ENCODE measurements at regions not wholly inside any gene's neighbourhood (a gene's known extent, or its start where the extent isn't known, plus 50 kb on each side); places are given as distances from the start of the nearest gene placed in this dataset.
"Not testable (repeated sequence)": the region's sequence is repeated elsewhere in the genome, so short reads cannot be mapped to it uniquely, and the experiment has no call there.

- DNase-seq = peak; percentile 86 to 94
Observed at GRCh38 chr3:72033666-72034428, 248.9 kb upstream of the PROK2 start.

DNA sequence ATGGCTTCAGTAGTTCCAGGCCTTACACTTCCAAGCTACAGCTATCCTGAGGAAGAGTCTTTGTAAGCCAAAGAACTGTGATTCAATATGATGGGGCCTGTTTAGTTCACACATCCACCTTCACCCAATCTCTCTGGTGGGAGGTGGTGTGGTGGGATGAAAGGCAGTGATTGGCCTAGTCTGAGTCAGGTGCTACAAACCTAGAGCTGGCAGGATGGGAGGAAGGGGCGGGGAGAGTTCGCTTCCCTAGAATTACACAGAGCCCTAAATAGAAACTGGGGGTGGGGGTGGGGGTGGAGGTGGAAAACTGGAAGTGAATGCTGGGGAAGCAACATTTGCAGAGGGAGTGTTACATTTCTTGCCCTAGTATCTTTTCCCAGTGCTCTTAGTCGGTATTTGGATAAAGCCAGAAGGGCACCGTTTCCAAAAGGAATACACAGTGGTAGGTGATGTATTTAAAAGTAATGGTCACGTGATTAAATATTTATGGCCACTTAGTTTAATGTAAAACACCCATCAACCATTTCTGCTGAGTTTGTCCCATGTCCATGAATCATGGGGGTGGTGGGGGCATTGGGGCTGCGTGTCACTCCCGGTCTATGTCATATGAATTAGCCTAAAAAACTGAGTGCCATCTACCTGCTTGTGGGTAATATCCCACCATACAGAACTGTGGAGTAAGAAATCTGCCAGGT, 247.6 kb upstream of the PROK2 start:
- peak; percentile 67 to 96 for DNase-seq

- DNase-seq = peak; percentile 87 to 99
Observed at GRCh38 chr3:72031581-72031980, 246.6 kb upstream of the PROK2 start.

DNA sequence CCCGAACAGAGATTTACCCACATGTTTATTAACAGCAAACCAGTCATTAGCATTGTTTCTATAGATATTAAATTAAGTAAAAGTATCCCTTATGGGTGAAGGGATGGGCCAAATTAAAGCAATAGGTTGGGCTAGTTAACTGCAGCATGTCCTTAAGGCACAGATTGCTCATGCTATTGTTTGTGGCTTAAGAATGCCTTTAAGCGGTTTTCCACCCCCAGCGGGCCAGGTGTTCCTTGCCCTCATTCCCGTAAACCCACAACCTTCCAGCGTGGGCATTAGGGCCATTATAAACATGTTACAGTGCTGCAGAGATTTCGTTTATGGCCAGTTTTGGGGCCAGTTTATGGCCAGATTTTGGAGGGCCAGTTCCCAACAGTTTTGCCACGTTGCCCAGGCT, 245.3 kb upstream of the PROK2 start:
- DNase-seq = not testable (repeated sequence)

GRCh38 chr3:72028726-72029125, 243.8 kb upstream of the PROK2 start:
- DNase-seq = not testable (repeated sequence)

GRCh38 chr3:72028307-72028706, 243.4 kb upstream of the PROK2 start:
- not testable (repeated sequence) for DNase-seq

DNA sequence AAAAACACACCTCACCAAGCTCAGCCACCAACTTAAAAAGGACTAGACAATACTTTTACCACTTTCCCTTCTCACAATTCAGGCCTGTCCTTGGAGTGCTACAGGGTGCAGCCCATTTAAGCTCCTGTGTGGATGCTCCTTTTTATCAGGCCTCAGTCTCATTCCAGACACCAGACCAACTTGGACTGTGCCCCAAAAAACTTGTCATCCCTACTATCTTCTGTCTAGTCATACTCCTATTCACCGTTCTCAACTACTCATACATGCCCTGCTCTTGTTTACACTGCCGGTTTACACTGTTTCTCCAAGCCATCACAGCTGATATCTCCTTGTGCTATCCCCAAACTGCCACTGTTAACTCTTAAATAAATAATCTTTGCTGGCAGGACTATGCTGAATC, 242.8 kb upstream of the PROK2 start:
- DNase-seq = not testable (repeated sequence)

DNA sequence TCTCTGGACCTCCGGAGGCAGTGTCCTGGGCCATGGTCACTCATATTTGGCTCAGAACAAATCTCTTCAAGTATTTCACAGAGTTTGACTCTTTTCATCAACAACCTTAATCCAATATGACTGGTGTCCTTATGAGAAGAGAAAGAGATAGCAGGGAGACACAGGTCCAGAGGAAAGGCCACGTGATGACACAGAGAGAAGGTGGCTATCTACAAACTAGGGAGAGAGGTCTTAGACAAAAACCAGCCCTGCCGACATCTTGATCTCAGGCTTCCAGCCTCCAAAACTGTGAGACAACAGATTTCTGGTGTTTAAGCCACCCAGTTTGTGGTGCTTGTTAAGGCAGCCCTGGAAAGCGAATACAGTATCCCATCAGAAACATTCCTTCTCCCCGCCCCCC, 237.1 kb upstream of the PROK2 start:
- DNase-seq = no peak

- DNase-seq = no peak
Observed at GRCh38 chr3:72021531-72021930, 236.6 kb upstream of the PROK2 start.

DNA sequence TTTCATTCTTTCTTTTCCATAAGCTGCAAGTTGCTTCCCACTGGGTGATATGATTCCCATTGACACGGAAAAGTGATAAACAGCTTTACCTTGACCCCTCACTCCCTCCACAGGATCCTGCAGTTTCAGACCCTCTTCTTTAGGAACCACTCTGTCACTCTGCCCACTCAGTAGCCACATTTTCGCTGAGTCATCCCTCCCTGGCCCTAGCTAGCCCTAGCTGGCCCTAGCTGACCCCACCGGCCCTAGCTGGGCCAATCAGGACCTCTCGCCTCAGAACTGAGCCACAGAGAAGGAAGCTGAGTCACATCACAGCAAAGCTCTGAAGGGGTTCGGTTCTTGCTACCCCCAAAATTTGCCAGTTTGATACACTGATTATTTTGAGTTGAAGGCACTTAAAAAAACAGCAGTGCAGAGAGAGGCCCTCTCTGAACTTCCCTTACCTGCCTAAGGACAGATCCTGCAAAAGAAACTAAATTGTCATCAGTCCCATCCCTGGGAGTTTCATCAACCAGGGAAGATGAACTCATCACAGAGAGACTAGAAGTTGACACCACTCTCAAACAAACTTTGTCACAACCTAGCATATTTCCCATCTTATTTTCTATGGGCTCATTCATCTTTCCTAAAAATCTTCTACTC, 233.5 kb upstream of the PROK2 start:
- DNase-seq = peak; percentile 64 to 67

DNA sequence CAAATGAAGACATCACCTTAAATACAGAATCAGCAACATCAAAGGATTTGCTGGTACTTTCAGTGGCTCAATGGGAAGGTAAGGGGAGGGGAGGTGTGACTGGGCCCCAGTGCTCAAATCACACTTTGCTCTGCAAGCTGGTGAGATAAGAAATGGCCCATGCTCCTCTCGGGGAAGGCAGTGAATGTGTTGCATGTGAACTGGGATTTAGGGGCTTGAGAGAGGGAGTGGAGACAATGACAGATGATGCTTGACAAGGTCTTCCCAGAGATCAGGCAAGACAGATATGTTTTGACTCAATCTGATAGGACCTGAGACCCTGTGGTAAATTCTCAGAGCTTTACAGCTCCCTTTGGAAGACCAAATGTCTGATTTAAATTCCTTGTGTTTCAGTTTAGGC, 233.0 kb upstream of the PROK2 start:
- no peak for DNase-seq

DNA sequence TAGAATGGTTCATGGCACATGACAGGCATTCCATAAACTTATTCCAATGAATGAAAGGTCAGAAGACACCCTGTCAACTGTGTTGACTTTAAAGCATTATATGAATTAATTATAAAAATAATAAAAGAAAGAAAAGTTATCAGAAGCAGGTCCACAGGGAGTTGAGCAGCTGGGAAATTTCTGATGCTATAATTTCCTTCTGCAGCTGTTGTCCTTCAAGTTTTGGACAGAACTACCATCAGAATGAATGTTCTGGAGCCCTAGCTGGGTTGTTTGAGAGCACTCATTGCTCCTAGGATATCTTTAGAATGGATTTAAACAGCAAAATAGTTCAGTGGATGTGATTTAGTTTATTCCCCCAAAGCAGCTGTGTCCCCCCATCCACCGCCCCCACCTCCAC, 232.4 kb upstream of the PROK2 start:
- DNase-seq = no peak

DNA sequence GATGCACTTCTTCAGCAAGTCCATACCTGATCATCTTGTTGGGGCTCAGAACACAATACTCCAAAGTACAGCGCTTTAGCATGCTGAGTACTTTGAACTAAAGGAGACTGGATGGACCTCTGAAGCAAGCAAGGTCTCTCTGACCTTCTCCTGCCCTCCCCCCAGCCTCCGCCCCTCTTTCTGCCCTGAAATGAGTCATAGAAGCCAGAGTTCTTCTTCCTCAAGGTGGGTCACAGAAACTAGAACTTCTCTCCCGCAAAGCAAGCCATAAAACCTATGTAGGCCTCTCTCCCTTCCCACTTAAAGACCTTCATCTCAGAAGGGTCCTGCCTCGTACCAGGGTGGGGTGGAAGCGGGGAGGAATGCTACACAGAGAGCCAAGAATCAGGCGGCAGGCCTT, 230.5 kb upstream of the PROK2 start:
- no peak for DNase-seq

DNA sequence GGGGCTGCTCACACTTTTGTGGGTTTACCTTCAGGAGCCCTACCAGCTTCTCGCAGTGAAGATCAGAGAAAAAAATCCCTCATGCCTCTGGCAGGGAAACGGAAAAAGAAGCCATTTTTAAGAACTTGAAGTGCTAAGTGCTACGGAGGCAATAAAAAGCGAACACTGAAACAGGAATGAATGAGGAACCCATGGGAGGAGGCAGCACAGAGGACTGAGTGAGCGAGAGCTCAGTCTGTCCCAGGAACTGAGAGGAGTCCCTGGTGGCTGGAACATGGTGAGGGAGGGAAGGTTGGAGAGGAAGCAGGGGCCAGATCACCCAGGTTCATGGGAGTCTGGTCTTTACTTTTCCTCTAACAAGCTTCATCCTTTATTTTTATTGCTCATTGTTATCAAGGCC, 228.1 kb upstream of the PROK2 start:
- peak in 1 of 2 donors; percentile 32 for DNase-seq

GRCh38 chr3:72012363-72012762, 227.4 kb upstream of the PROK2 start:
- peak in 1 of 2 donors; percentile 49 for DNase-seq

DNA sequence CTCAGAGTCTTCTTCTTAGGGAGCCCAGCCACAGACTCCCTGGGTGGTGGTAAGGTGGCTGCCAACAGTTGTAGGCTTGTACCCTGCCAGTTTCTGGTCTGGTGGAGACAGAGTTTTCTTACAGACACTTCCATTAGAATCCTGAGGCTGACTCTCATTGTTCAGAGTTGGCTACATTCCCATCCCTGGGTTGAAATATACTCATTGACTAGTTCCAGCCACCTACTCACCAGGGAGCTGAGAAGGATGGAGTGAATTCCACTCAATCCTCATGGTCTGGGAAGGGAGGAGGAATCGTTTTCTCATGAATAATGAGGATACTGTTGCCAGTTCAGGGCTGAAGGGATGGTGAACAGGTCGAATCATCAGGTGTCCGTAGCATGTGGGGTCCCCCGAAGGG, 226.5 kb upstream of the PROK2 start:
- no peak for DNase-seq

- DNase-seq = peak; percentile 80 to 89
Observed at GRCh38 chr3:72009851-72010443, 225.0 kb upstream of the PROK2 start.

DNA sequence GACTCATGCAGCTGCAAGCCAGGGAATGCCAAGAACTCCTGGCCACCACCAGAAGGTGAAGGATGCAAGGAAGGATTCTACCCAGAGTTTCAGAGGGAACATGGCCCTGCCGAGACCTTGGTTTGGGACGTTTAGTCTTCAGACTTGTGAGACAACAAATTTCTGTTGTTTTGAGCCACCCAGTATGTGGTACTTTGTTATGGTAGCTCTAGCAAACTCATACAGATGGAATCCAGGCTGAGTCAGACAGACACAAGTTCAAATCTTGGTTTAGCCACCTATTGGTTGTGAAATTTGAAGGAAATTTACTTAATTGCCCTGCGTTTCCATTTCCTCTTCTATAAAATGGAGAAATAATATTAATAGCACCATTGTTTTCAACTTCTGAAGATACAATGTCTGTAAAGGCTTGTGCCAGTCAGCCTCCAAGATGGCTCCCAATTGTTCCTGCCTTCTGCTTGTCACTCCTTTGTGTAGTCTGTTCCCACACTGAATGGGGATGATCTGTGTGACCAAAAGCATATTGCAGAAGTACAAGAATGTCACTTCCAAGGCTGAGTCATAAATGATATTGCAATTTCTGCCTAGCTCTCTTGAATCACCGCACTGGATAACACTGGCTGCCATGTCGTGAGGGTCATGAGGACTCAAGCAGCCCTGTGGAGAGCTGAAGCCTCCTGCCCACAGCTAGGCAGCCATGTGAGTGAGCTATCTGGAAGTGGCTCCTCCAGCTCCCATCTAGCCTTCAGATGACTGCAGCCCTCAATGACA, 223.5 kb upstream of the PROK2 start:
- DNase-seq = peak; percentile 94 to 100

DNA sequence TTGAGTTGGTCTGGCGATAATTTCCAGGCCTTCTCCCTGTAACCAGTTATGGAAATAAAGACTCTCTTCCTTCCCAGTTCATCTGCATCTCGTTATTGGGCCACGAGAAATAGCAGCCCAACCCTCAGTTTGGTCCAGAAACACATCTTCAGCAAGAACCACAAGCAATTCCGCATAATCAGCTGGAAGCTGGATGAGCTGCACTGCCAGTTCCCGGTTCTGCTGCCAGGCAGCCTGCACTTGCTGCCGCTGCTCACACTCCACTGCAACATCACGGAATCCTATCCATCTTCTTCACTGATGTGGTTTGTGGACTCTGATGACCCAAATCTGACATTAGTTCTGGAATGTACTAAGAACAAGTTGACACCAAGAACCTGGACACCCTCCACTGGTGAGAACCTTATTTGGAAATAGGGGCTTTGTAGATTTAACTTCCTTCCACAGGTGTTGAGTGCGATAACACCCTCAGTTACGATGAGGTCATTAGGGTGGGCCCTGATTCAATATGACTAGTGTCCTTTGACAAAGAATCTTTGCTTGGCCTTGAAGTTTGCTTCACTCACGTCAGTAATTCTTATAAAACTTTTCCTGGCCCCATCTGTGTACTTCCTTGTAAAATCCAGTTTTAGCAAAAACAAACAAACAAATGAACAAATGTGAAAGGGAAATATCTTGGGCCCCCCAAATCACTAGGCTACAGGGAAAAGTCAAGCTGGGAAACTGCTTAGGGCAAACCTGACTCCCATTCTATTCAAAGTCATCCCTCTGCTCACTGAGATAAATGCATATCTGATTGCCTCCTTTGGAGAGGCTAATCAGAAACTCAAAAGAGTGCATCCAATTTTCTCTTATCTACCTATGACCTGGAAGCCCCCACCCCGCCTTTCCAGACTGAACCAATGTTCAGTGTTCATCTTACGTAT, 221.9 kb upstream of the PROK2 start:
- DNase-seq = no peak

- DNase-seq = peak; percentile 73 to 98
Observed at GRCh38 chr3:72004749-72005292, 219.9 kb upstream of the PROK2 start.

DNA sequence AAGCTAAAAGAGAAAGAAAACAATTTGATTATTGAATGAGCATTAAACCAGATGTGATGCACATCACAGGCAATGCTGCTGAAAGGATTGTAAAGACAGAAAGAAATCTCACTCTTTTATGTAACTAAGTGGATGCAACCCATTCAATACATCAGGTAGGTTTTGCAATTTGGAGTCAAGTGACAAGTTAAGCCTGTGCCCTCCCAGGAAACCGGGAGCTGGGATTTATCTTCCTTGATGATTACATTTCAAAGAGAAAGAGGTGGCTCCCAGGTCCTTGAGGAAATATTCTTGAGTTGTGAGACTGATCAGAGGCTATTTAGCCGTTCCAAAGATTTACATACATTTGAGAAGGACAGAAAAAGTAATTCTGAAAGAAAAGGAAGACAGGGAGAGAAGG, 219.0 kb upstream of the PROK2 start:
- DNase-seq = no peak
